ENCODE measurements at regions not wholly inside any gene's neighbourhood (a gene's known extent, or its start where the extent isn't known, plus 50 kb on each side); places are given as distances from the start of the nearest gene placed in this dataset.

DNA sequence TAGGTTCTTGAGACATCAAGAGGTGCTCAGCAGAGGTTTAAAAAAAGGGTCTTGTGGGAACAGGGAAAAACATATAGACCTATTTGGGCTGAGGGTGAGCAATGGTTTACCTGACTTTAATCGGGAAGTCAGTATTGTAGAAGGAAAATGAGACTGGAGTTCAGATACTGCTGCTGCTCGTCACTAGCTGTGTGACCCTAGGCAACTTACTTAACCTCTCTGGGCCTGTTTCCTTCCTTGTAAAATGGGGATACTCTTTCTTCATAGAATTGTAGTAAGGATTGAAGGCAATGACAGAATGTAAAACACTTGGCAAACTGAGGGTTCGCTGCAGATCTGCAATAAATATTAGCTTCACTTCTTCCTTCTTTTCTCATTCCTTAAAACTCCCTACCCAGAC is 327.5 kb upstream of the PROK2 start:
- DNase-seq (ENCODE audit: low spot score): no peak
- Histone ChIP-seq H3K9me3 (no peaks in the 10 kb centered on the region), H3K4me3 (no peak overlapping the region), H3K27me3 (no peaks in the 10 kb centered on the region), H3K27ac (no peak overlapping the region), H3K36me3 (no peaks in the 10 kb centered on the region), H3K4me1 (peaks cover 0 to 4% of the 10 kb centered on the region in 2 donors)
- TF ChIP-seq CTCF (IDR thresholded peaks at IDR 0.05): no peak

GRCh38 chr3:72111265-72112205 is 326.6 kb upstream of the PROK2 start:
- H3K4me3 ChIP-seq: no peak overlapping the region
- no peaks in the 10 kb centered on the region for H3K9me3 ChIP-seq
- no peaks in the 10 kb centered on the region for H3K27me3 ChIP-seq
- no peaks in the 10 kb centered on the region for H3K36me3 ChIP-seq
- DNase-seq (ENCODE audit: low spot score): no peak
- TF ChIP-seq CTCF (IDR thresholded peaks at IDR 0.05): no peak
- peaks cover 0 to 4% of the 10 kb centered on the region in 2 donors for H3K4me1 ChIP-seq
- no peak overlapping the region for H3K27ac ChIP-seq

- no peaks in the 10 kb centered on the region for H3K27me3 ChIP-seq
- TF ChIP-seq CTCF (IDR thresholded peaks at IDR 0.05): no peak
- DNase-seq (ENCODE audit: low spot score): no peak
Measured at GRCh38 chr3:72109327-72110259, 324.6 kb upstream of the PROK2 start.

DNA sequence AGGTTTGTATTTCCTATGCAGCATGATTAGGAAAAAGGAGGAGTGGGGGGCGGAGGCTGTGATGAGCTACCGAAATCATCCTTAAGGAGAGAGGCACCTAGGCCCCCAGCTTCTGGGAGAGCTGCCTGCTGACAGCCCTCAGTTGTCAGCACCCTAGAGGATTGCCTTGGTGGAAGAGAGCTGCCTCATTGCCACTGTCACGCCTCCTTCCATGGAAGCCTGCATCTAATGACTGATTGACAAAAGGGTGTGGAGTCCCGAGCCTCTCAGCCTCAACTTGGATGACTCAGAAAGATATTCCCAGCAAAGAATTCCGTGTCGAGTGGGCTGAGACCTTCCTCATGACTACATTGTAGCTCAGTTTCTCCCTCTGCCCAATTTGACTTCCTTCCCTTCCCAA is 320.4 kb upstream of the PROK2 start:
- TF ChIP-seq CTCF (IDR thresholded peaks at IDR 0.05): no peak
- no peak overlapping the region for H3K4me3 ChIP-seq
- H3K4me1 ChIP-seq: peaks cover 0 to 21% of the 10 kb centered on the region in 2 donors
- no peak for DNase-seq (ENCODE audit: low spot score)
- H3K9me3 ChIP-seq: no peaks in the 10 kb centered on the region
- H3K27ac ChIP-seq: no peak overlapping the region
- H3K27me3 ChIP-seq: no peaks in the 10 kb centered on the region
- no peaks in the 10 kb centered on the region for H3K36me3 ChIP-seq

More at GRCh38 chr3:72109327-72110259, 324.6 kb upstream of the PROK2 start:
- Histone ChIP-seq H3K27ac (no peak overlapping the region), H3K9me3 (no peaks in the 10 kb centered on the region), H3K4me1 (peaks cover 0 to 4% of the 10 kb centered on the region in 2 donors), H3K36me3 (no peaks in the 10 kb centered on the region), H3K4me3 (no peak overlapping the region)

DNA sequence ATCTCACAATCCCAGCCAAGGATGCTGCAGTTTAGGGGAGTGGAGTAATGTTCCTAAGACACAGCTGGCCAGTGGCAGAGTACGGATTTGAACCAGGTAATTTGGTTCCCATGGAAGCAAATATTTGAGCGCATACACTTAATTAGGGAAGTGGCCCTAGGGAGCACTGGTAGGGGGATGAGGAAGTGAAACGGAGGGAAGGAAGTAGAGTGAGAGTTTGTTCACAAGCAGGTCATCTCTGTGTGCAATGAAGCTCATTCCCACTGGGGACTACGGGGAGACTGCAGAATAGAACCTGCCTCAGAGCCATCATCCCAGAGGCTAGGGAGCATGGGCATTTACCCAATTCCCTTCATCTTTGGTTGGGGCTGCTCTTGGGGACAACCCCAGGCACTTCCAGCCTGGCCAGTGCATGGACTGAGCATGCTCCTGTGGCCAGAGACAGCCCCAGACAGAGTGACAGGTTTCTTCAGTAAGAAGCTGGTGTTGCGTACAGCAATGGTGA is 317.2 kb upstream of the PROK2 start:
- Histone ChIP-seq H3K27ac (no peak overlapping the region), H3K4me1 (peaks cover 0 to 21% of the 10 kb centered on the region in 2 donors), H3K4me3 (no peak overlapping the region), H3K36me3 (no peaks in the 10 kb centered on the region), H3K9me3 (no peaks in the 10 kb centered on the region), H3K27me3 (no peaks in the 10 kb centered on the region)
- DNase-seq (ENCODE audit: low spot score): no peak
- TF ChIP-seq CTCF (IDR thresholded peaks at IDR 0.05): no peak

All from right atrium auricular region (tissue), 2 donors.